ENCODE measurements at regions not wholly inside any gene's neighbourhood (a gene's known extent, or its start where the extent isn't known, plus 50 kb on each side); places are given as distances from the start of the nearest gene placed in this dataset.

- TF ChIP-seq BHLHE40 (IDR thresholded peaks at IDR 0.05; ENCODE audit: low read length) (no peak), SP1 (IDR thresholded peaks at IDR 0.05) (no peak), SP1 (CRISPR knock-in tag; IDR thresholded peaks at IDR 0.05) (no peak)
Measured at GRCh38 chr3:197404754-197405153, 106.3 kb upstream of the DLG1 start.

Measured in HepG2 (cell line).